ENCODE measurements at regions not wholly inside any gene's neighbourhood (a gene's known extent, or its start where the extent isn't known, plus 50 kb on each side); places are given as distances from the start of the nearest gene placed in this dataset.

DNA sequence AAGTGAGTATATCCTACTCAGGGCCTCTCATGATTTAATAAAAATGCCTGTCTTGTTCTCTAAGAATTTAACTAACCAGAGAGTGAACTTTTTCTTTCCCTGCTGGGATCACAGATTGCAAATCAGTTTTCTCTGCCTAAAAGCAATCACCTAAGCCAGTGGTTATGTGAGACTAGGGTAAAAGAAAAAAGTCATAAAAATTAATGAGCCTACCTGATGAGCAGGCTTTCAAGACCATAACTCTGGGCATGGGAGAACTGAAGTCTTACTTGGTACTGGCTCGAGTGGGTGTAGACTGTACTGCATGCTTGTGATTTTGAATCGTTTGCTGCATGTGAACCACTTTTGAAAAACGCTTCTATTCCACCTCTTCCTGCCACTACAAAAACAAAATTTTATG, 1677.0 kb upstream of the LRRTM1 start:
- DNase-seq: peak; percentile 23

DNA sequence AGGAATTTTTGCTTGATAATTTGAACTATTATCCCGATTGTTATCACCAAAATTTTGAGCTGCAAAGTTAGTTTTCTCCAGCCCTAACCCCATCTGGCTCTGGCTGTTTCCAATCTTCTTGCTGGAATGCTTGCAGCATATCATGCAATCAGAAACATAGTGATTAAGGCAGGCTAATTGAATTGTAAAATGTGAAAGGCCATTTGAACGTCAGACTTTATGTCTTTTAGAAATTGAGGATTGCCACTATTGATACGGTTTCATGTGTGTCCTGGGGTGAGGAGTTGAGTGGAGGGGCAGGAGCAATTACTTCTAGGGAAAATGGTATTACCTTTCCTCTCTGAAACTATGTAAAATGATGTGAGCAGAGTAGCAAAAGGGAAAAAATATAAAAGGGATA, 1674.5 kb upstream of the LRRTM1 start:
- no peak for DNase-seq

DNA sequence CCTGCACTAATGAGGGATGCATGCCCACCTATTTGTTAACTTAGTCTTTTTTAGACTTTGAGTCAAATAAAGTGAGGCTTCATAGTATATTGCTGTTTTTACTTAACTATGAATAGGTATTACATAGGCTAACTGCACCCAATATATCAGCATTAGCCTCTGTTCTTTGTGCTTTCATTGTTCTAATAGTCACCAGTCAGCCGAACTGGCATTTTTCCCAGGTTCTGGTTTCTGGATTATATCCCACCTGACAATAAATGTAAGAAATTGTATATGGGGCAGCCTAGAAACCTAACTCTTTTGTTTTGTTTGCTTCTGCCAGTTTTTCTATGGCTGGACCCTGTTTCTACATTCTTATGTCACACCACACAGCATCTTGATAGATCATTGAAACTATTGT, 1672.4 kb upstream of the LRRTM1 start:
- DNase-seq: no peak

DNA sequence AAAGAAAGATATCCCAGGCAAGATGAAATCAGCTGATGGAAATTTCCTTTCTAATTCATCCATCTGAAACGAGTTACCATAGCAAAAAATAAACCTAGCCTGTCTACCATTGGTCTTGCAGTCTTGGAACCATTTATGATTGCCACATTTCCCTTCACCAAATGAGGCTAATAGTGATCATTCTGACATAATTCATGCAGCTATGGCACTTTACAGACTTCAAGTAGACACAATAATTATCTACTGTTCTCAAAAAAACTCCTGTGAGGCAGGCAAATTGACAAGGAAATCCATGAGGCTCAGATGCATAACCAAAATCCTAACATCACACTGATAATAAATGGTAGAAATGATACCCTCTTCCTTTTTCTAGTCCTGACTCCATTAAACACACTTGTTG, 1669.7 kb upstream of the LRRTM1 start:
- DNase-seq: no peak

DNA sequence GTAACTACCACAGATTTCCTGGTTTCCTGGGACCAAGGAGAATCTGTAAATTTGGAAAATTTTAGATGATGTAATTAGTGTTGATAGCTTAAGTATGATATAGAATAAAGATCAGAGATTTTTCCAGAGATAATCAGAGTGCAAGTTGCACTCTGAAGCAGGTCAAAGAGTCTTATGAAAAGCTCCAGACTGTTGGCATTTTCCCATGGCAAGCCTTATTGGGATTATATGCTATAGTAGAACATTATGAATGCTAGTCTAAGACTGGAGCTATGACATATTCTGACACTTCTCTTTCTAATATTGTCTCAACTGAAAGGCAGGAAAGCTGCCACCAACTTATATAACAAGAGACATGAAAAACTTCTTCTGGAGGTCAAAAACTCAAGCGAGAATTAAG, 1638.3 kb upstream of the LRRTM1 start:
- DNase-seq: no peak

DNA sequence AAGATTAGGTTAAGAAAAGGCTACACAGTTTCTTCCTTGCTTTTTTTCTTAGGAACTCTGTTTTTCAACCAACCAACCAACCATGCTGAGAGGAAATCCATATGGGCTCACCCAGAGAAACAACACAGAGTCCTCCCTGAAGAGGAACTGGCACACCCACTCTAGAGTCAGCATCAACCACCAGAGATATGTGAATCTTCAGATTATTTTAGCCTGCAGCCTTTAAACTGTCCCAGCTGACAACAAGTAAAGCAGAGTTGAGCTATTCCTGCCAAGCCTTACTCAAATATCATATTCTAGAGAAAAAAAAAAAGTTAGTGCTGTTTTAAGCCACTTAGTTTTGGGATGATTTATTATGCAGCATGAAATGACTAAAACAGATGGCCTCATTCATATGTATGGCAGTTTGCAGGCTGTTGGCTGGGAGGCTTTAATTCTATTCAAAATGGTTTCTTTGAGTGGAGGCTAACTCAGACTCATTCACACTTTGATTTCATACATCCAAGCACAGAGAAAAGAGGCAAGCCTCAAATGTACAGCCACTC, 1637.7 kb upstream of the LRRTM1 start:
- no peak for DNase-seq

DNA sequence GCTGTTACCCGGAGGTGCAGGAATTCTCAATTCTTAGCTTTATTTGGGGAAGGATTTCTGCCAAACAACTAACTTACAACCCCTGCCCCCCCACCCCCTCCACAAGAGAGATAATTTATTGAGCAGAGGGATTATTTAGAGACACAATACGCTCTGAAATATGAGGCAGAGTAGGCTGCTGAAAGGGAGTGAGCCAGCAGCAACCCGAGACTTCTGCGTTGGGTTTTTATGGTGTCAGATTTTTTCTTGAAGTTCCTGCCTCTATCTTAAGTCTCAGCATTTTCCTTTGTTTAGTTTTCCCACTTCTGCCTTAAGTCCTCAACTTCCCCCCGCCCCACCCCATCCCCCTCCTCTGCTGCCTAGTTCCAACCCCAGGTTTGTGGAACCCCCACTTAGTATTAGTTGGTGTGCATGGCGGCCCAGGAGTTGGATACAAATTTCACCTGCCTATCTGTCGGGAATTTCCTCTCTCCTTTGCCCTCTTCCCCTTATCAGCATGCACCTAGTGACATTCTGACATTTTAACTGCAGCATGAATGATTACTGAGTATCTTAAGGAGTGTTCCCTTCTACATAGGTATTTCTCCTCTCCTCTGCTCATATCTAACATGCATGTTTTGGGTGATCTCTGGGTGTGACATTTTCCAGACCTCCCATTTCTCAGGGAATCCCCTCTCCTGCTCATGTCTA, 1635.9 kb upstream of the LRRTM1 start:
- no peak for DNase-seq

DNA sequence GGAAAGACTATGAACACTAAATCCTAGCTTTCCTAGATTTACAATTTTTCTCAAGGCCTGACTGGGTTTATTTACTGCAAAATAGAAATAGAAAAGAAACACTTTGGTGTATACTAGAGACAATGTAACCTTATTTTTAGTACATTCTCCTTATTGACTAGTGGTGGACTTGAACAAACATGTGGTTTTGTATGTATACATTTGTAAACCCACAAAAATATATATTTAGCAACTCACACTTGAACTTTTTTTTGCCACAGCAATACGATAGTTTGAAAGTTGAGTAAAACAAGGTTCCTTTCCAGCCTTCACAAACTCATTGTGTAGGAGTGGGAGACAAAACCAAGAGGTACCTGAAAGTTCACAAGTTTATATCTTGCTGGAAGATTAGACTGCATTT, 1633.4 kb upstream of the LRRTM1 start:
- DNase-seq: no peak

DNA sequence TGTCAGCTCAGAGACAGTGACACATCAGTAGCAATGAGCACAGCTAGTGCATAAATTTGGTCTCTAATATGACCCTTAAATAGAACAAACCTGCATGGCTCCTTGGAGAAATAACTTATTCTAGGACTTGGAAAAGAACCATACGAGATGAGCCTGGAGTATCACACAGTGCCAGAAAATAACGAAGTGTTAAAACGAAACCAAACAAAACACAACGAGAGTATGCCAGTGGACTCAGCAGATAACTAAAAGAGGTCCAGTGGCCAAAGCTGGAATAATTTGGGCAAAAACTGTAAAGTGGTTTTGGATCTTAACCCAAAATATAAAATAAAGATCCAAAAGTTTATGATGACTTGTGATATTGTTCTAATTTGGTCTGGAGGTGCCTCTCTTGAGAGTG, 1599.0 kb upstream of the LRRTM1 start:
- DNase-seq: no peak

DNA sequence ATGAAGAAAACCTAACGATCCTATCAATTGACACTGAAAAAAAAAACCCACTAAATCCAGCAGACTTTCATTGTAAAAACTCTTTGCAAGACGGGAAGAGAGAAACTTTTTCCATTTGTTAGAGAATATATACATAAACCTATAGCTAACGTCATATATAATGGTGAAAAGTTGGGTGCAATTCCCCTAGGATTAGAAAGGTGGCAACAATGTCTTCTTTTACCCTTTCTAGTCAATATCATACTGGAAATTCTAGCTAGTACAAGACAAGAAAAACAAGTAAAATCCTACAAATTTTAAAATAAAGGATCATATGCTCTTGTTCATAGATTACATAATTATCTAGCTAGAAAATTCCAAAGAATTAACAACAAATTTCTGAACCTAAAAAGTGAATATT, 1596.5 kb upstream of the LRRTM1 start:
- DNase-seq: no peak

DNA sequence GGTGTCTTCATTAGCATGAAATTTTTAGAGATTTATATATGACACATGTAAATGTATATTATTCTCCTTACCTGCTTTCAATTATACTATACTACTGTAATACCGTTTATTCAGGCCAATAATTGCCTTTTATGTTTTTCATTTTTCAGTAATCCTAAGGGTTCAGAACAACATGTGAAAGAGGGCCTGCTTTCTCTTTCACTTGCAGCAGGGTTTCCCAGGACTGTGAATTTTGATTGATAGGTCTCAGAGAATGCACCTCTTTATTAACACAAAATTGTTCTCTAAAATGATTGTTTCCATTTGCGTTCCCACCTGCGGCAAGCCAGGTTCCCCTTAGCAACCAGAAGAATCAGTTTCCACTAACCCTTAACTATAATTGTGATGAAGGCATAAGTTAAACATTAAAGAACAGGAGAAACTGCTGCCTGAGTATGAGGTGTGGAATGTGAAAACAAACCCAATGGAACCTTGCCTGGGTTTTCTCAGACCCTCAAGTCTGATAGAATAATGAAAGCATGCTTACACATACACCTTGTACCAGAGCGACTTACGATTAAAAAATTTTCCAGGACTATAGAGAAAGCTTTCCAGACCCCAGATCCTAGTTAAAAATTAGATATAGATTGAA, 1591.2 kb upstream of the LRRTM1 start:
- no peak for DNase-seq

DNA sequence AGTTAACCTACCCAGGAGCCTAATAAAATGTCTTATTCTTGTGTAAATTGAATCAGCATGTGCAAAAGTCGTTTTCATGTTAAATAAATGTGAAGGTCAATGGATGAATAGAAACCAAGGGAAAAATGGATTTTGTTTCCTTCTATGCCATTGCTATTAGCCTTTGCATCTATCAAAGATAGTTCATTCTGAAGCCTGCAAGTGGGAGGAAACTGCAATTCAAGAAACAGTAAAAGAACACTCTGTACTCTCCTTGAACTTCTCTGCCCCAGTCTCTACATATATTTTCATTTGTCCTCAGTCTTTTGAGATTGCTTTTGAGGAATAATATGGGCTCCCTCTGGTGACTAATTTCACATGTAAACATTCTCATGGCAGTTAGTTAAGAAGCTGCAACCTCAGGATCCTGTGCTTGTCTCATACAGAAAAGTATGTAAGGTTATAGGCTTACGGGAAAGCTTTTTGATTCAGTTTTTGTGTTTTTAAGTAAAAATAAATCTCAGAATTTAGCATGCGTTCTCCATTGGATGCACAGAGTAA, 1590.0 kb upstream of the LRRTM1 start:
- DNase-seq: peak; percentile 2

DNA sequence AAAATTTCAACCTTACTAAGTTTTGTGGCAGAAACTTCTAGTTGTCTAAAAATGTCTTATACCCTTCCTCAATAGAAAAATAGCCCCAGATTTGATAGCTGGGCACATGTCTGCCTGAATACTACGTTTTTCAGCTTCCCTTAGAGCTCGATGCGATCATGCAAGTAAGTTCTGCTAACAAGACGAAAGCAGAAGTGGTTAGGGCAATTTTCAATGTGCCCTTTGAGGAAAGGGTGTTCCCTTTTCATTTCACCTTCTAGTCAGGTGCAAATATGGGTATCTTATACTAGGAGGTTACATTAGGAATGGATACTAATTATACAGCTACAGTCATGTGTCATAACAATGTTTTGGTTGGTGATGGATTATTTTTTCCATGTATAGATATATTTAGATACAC, 1572.1 kb upstream of the LRRTM1 start:
- DNase-seq: no peak

DNA sequence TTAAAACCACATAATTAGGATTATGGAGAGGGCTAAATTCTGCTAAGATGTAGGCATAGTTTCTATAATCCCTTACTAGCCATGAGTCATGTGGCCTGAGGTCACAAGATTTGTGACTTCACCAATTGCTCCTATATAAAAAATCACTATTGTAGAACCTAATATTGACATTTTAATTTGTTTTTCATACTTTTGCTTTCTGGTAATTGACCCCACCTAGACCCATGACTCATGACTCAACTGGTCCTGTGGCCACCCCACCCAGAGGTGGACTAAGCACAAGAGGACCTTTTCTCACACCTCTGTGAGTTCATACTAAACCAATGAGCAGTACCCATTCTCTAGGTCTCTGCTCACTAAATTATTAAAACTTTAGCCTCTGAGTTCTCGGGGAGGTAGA, 1567.5 kb upstream of the LRRTM1 start:
- no peak for DNase-seq

DNA sequence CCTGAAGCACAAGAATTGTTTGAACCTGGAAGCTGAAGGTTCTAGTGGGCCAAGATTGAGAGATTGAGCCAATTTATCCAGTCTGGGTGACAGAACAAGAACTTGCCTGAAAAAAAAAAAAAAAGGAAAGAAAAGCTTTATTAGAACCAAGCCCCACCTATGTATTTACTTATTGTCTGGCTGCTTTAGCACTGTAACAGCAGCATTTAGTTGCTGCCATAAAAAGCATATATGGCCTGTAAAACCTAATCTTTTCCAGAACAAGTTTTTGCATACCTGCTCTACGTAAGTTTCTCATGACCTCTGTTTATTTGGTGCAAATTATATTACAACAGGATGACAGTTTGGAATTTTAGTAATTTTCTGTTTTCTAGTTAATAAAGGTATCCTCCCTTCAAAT, 1565.6 kb upstream of the LRRTM1 start:
- DNase-seq: no peak

DNA sequence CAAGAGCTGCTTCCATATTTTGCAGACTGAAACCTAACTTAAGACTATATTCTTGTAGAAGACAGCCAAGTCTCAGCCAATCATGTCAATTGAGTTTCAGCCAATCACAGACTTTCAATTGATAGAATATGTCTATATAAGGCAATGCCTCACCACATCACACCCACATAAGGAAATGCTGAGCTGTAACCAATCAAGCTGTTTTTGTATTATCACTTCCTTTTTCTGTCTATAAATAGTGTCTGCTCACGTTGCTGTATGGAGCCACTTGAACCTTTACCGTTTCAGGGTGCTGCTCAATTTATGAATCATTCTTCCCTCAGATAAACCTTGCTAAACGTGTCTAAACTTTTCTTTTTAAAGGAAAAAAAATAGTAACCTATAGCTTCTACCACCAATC, 1554.4 kb upstream of the LRRTM1 start:
- DNase-seq: no peak

DNA sequence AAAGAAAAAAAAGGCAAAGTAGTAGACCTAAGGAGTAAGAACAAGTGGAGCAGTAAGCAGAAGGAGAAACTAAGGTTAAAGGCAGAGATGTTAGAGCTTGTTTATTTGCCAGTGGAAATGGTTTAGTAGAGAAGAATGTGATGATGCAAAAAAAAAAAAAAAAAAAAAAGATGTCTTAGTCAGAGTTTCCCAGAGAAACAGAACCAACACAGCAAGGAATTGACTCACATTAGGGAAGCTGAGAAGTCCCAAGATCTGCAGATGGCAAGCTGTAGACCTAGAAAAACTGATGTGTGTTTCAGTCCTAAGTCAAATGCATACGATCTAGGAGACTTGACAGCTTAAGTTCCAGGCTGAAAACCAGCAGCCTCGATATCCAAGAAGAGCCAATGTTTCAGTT, 1548.8 kb upstream of the LRRTM1 start:
- no peak for DNase-seq

DNA sequence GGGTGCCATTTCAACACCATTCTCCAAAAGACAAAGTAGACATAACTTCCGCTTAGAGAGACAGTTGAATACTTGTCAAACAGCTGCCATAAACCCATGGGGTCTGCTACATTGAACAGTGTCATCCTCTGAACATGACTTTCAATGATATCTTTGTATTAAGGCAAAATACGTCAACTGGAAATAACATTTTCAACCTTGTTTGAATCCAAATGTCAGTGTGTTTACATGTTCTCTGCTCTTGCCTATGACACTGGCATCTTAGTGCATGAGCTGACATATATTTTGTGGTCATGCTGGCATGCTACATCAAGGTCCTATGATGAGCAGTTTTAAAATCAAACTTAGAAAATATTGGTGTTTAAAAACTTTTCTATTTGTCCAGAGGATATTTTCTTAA, 1548.1 kb upstream of the LRRTM1 start:
- DNase-seq: no peak

DNA sequence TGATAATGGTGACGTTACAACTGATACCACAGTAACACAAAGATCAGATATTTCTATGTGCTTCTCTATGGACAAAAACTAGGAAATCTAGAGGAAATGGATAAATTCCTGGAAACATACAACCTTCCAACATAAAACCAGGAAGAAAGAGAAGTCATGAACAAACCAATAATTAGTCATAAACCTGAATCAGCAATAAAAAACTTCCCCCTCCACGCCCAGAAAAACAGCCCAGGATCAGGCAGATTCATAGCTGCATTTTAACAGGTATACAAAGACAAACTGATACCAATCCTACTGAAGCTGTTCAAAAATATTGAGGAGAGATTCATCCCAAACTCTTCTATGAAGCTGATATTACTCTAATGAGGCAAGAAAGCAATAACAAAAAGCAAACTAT, 1535.2 kb upstream of the LRRTM1 start:
- DNase-seq: no peak

DNA sequence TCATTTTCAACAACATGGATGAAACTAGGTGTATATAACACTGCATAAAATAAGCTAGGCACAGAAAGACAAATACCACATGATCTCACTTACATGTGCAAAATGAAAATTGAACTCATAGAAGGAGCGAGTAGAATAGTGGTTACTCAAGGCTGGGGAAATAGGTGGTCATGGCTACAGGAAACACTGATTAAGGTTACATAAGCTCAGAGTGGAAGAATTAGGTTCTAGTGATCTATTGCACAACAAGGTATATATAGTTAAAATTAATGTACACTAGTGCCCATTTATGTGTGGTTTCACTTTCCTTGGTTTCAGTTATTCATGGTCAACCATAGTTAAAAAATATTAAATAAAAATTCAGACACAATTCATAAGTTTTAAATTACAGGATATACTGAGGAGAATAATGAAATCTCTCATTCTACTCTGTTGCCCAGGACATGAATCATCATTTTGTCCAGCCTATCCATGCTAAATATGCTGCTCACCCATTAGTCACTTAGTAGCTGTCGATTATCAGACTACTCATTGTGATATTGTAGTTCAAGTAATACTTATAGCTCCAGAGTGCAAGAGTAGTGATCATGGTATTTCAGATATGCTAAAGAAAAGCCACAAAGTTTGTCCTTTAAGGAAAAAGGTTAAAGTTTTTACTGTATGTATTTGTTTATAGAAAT, 1530.9 kb upstream of the LRRTM1 start:
- no peak for DNase-seq

DNA sequence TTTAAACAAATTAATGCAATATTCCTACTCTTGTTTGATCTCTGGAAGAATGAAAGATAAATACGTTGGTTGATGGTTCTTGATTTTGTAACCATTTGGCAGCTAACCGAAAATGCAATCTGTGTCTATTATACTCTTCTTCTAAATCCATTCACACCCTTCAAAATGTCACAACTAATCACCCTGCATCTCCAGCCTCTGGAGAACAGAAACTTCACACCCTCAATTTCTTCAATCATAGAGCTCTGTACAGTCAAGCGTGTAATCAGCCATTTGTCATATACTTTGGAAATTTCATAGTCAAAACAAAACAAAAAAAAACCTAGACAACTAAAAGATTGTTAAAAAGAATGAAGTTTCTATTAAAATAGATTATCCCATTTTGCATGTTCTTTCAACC, 1482.3 kb upstream of the LRRTM1 start:
- DNase-seq: no peak

DNA sequence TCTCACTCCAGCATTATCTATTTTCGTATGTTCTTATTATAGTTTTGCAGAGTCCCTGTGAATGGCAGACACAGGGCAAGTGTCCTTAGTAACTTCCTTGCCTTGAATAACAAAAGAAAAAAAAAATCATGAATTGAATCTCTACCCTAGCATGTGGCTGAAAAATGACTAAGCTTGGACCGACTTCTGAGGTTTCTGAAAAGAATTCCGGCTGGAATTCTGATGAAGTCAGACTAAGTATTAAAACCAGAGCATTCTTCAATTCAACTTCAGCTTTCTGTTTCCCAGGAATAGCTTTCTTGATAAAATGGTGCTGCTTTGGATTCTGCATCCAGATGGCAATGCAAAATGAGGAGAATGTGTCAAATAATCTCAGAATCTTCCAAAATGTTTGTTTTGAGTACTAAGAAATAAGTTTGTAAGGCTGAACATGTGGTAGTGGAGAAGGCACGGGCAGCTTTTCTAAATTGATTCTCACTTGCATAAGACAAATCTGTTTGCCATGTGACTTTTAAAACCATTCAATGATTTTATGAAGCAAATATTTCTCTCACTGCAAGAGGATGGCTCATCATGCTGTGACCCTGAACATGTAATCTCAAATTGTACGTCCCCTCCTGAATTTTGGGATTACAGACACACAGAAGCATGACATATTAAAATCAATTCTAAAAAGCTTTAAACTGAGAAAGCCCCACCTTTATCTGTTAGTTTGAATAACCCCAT, 1462.8 kb upstream of the LRRTM1 start:
- no peak for DNase-seq

DNA sequence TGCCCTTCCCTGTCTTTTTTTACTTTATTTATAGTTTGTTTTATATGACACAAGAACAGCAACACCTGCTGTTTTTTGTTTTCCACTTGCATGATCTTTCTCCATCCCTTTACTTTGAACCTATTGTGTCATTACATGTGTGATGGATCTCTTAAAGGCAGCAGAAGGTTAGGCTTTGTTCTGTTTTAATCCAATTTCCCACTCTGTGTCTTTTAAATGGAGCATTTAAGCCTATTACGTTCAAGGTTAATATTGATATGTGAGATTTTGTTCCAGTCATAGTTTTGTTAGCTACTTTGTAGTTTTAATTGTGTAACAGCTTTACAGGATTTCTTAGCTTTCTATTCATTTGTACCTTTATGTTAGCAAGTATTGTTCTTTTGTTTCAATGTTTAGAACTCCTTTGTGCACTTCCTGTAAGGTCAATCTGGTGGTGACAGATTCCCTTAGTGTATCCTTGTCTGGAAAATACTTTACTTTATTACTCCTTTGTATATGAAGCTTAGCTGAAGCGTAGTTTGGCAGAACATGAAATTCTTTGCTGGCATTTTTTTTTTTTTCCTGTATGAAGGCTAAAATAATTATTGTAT, 1443.0 kb upstream of the LRRTM1 start:
- no peak for DNase-seq
